Mesothelial cell of epicardium (in vitro differentiated cells): ENCODE measurements at regions not wholly inside any gene's neighbourhood (a gene's known extent, or its start where the extent isn't known, plus 50 kb on each side); places are given as distances from the start of the nearest gene placed in this dataset.

Source experiments
- DNase-seq, 2 experiments: peaks; one replicate each; pipeline ENCODE4 v3.0.0; 2021; ENCODE audit warnings: low spot score in 2 of 2; ENCODE audit not compliant: unreplicated experiment in 2 of 2
- H3K27ac Mint-ChIP-seq: 2 replicates; pipeline ENCODE4 v1.8.0; 2021; ENCODE audit warnings: mixed read lengths
- H3K27me3 Mint-ChIP-seq: 2 replicates; pipeline ENCODE4 v1.8.0; 2021; ENCODE audit warnings: low read depth, mixed read lengths
- H3K36me3 Mint-ChIP-seq: 2 replicates; pipeline ENCODE4 v1.8.0; 2021; ENCODE audit warnings: mixed read lengths
- H3K4me1 Mint-ChIP-seq: 2 replicates; pipeline ENCODE4 v1.8.0; 2021; ENCODE audit warnings: mixed read lengths
- H3K4me3 Mint-ChIP-seq: 2 replicates; pipeline ENCODE4 v1.8.0; 2021; ENCODE audit warnings: mild to moderate bottlenecking, moderate library complexity, mixed read lengths
- H3K9me3 Mint-ChIP-seq: 2 replicates; pipeline ENCODE4 v1.8.0; 2021; ENCODE audit warnings: mixed read lengths
- CTCF ChIP-seq: fragments of 200-600 bp; sonication (generic); IDR thresholded peaks from one replicate; pipeline ENCODE4 v1.5.0; 2021; ENCODE audit warnings: antibody characterized with exemption; ENCODE audit not compliant: unreplicated experiment

- TF ChIP-seq CTCF, result no peak
- peaks cover 2% of the 10 kb centered on the region for H3K4me1 Mint-ChIP-seq
- H3K9me3 Mint-ChIP-seq, result peaks cover 9% of the 10 kb centered on the region
- no peaks in the 10 kb centered on the region for H3K36me3 Mint-ChIP-seq
- no peaks in the 10 kb centered on the region for H3K27me3 Mint-ChIP-seq
- H3K27ac Mint-ChIP-seq, result no peak overlapping the region
- no peak for DNase-seq
- H3K4me3 Mint-ChIP-seq, result no peak overlapping the region
Measured at GRCh38 chr5:112025757-112026156, 268.8 kb upstream of the NREP start.

GRCh38 chr5:112024769-112025168 is 267.8 kb upstream of the NREP start:
- H3K27me3 Mint-ChIP-seq, result no peaks in the 10 kb centered on the region
- peaks cover 9% of the 10 kb centered on the region for H3K9me3 Mint-ChIP-seq
- no peak overlapping the region for H3K4me3 Mint-ChIP-seq
- DNase-seq, result no peak
- H3K4me1 Mint-ChIP-seq, result peaks cover 2% of the 10 kb centered on the region
- TF ChIP-seq CTCF, result no peak
- no peaks in the 10 kb centered on the region for H3K36me3 Mint-ChIP-seq
- H3K27ac Mint-ChIP-seq, result no peak overlapping the region

GRCh38 chr5:112024221-112024620 is 267.2 kb upstream of the NREP start:
- DNase-seq, result no peak
- Mint-ChIP-seq H3K27me3 (no peaks in the 10 kb centered on the region), H3K36me3 (no peaks in the 10 kb centered on the region), H3K9me3 (peaks cover 9% of the 10 kb centered on the region), H3K4me3 (no peak overlapping the region), H3K27ac (no peak overlapping the region), H3K4me1 (peaks cover 2% of the 10 kb centered on the region)
- no peak for TF ChIP-seq CTCF

GRCh38 chr5:112023766-112024165 is 266.8 kb upstream of the NREP start:
- no peak for DNase-seq
- Mint-ChIP-seq H3K36me3 (no peaks in the 10 kb centered on the region), H3K4me3 (no peak overlapping the region), H3K9me3 (peaks cover 9% of the 10 kb centered on the region), H3K4me1 (peaks cover 4% of the 10 kb centered on the region), H3K27ac (no peak overlapping the region), H3K27me3 (no peaks in the 10 kb centered on the region)
- no peak for TF ChIP-seq CTCF

- Mint-ChIP-seq H3K9me3 (no peaks in the 10 kb centered on the region), H3K27me3 (no peaks in the 10 kb centered on the region), H3K4me3 (no peak overlapping the region), H3K27ac (no peak overlapping the region), H3K4me1 (peaks cover 16% of the 10 kb centered on the region), H3K36me3 (no peaks in the 10 kb centered on the region)
- no peak for DNase-seq
- TF ChIP-seq CTCF, result no peak
Measured at GRCh38 chr5:112018846-112019245, 261.9 kb upstream of the NREP start.

GRCh38 chr5:112016980-112017379 is 260.0 kb upstream of the NREP start:
- H3K27me3 Mint-ChIP-seq, result no peaks in the 10 kb centered on the region
- no peak for TF ChIP-seq CTCF

More at GRCh38 chr5:112016980-112017379, 260.0 kb upstream of the NREP start:
- Mint-ChIP-seq H3K4me1 (peaks cover 26% of the 10 kb centered on the region), H3K36me3 (no peaks in the 10 kb centered on the region), H3K9me3 (no peaks in the 10 kb centered on the region), H3K4me3 (no peak overlapping the region), H3K27ac (no peak overlapping the region)
- no peak for DNase-seq
